Endodermal cell (in vitro differentiated cells): ENCODE measurements at regions not wholly inside any gene's neighbourhood (a gene's known extent, or its start where the extent isn't known, plus 50 kb on each side); places are given as distances from the start of the nearest gene placed in this dataset.

Experiments
- DNase-seq: peaks from one replicate; pipeline ENCODE4 v3.0.0-alpha.2; 2017
- H3K27ac ChIP-seq: 2 replicates; pipeline ENCODE4 v1.5.1; 2013; ENCODE audit warnings: mild to moderate bottlenecking, low read depth, low read length, moderate library complexity
- H3K27me3 ChIP-seq: 2 replicates; pipeline ENCODE4 v1.6.1; 2013; ENCODE audit warnings: mild to moderate bottlenecking, low read length, moderate library complexity; ENCODE audit not compliant: insufficient read depth, control insufficient read depth, poor library complexity, severe bottlenecking
- H3K36me3 ChIP-seq: 2 replicates; pipeline ENCODE4 v1.7.0; 2013; ENCODE audit warnings: mild to moderate bottlenecking, low read length, moderate library complexity; ENCODE audit not compliant: control insufficient read depth, insufficient read depth
- H3K4me1 ChIP-seq: one replicate; pipeline ENCODE4 v1.7.0; 2013; ENCODE audit warnings: low read length; ENCODE audit not compliant: control insufficient read depth, insufficient read depth
- H3K4me3 ChIP-seq: 2 replicates; pipeline ENCODE4 v1.5.1; 2013; ENCODE audit warnings: mild to moderate bottlenecking, low read length, moderate library complexity
- H3K9ac ChIP-seq: 2 replicates; pipeline ENCODE4 v1.6.1; 2013; ENCODE audit warnings: mild to moderate bottlenecking, low read length, moderate library complexity; ENCODE audit not compliant: poor library complexity, severe bottlenecking; ENCODE audit errors: extremely low read depth
- H3K9me3 ChIP-seq: 2 replicates; pipeline ENCODE4 v1.6.1; 2013; ENCODE audit warnings: mild to moderate bottlenecking, low read length, moderate library complexity; ENCODE audit not compliant: control insufficient read depth
- H3K27ac Mint-ChIP-seq: 2 replicates; pipeline ENCODE4 v1.8.0; 2020; ENCODE audit warnings: mixed read lengths
- H3K27me3 Mint-ChIP-seq: 2 replicates; pipeline ENCODE4 v1.8.0; 2021; ENCODE audit warnings: mild to moderate bottlenecking, mixed read lengths; ENCODE audit not compliant: insufficient read depth
- H3K36me3 Mint-ChIP-seq: 2 replicates; pipeline ENCODE4 v1.8.0; 2020; ENCODE audit warnings: low read depth, mixed read lengths
- H3K4me1 Mint-ChIP-seq: 2 replicates; pipeline ENCODE4 v1.8.0; 2020; ENCODE audit warnings: mixed read lengths
- H3K4me3 Mint-ChIP-seq: 2 replicates; pipeline ENCODE4 v1.8.0; 2020; ENCODE audit warnings: mild to moderate bottlenecking, moderate library complexity, mixed read lengths
- H3K9me3 Mint-ChIP-seq: 2 replicates; pipeline ENCODE4 v1.8.0; 2020; ENCODE audit warnings: mild to moderate bottlenecking, mixed read lengths
- WGBS, 2 experiments: methylation state at CpG; one replicate each; pipeline versions ENCODE4 v1.1.5 to v1.1.7; 2013; ENCODE audit warnings: missing lambda C conversion rate in 2 of 2, mixed read lengths in 1 of 2; ENCODE audit not compliant: insufficient coverage in 1 of 2, insufficient read length in 1 of 2; 5-methylcytosine and 5-hydroxymethylcytosine counted together
- TF ChIP-seq, protein P1 (sequence below): fragments of 200-600 bp; sonication (generic); conservative IDR thresholded peaks from 2 replicates; pipeline ENCODE4 v1.5.0; 2021; ENCODE audit warnings: antibody characterized with exemption, mild to moderate bottlenecking

DNA sequence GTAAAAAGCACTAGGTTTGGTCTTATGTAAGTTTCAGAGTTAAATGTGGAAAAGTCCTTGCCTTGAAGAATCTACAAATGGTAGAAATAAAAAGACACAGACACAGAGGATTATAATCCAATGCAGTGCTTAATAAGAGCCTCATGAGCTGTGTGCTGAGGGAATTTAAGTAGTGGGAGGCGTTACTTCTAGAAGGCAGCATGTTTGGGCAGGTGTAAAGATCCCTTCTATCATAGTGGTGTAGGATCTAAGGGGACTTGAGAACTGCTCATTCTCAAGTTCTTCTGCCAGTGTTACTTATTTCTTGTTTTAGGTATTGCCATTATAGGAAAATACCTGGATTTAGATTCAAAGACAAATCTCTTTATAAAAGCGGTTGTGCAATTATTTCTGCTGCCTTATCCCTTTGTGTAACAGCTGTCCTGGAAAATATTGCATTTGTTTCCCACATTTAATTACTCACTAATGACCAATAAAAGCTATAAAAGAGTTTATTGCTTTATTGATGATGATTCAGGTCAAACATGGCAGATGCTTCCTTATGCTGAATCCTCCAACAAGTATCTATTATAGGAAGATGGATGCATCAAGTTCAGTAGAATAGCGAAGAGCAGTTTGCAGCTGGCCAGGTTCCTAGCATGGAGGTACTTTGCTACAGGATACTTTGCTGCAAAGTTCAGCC lies 132.5 kb upstream of the IVNS1ABP start:
- H3K9me3 Mint-ChIP-seq = peaks cover 7% of the 10 kb centered on the region
- Histone ChIP-seq H3K4me3 (no peak overlapping the region), H3K4me1 (no peaks in the 10 kb centered on the region), H3K9ac (no peak overlapping the region), H3K36me3 (no peaks in the 10 kb centered on the region), H3K27me3 (no peaks in the 10 kb centered on the region), H3K27ac (no peak overlapping the region), H3K9me3 (peaks cover 30% of the 10 kb centered on the region)
- TF ChIP-seq, protein P1, sequence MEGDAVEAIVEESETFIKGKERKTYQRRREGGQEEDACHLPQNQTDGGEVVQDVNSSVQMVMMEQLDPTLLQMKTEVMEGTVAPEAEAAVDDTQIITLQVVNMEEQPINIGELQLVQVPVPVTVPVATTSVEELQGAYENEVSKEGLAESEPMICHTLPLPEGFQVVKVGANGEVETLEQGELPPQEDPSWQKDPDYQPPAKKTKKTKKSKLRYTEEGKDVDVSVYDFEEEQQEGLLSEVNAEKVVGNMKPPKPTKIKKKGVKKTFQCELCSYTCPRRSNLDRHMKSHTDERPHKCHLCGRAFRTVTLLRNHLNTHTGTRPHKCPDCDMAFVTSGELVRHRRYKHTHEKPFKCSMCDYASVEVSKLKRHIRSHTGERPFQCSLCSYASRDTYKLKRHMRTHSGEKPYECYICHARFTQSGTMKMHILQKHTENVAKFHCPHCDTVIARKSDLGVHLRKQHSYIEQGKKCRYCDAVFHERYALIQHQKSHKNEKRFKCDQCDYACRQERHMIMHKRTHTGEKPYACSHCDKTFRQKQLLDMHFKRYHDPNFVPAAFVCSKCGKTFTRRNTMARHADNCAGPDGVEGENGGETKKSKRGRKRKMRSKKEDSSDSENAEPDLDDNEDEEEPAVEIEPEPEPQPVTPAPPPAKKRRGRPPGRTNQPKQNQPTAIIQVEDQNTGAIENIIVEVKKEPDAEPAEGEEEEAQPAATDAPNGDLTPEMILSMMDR = no peak
- H3K4me3 Mint-ChIP-seq = no peak overlapping the region
- no peaks in the 10 kb centered on the region for H3K27me3 Mint-ChIP-seq
- no peak overlapping the region for H3K27ac Mint-ChIP-seq
- 95 to 100% methylated on average over 3 of the region's 3 CpGs for WGBS, 2 experiments
- no peaks in the 10 kb centered on the region for H3K4me1 Mint-ChIP-seq
- H3K36me3 Mint-ChIP-seq = no peaks in the 10 kb centered on the region
- DNase-seq = no peak

DNA sequence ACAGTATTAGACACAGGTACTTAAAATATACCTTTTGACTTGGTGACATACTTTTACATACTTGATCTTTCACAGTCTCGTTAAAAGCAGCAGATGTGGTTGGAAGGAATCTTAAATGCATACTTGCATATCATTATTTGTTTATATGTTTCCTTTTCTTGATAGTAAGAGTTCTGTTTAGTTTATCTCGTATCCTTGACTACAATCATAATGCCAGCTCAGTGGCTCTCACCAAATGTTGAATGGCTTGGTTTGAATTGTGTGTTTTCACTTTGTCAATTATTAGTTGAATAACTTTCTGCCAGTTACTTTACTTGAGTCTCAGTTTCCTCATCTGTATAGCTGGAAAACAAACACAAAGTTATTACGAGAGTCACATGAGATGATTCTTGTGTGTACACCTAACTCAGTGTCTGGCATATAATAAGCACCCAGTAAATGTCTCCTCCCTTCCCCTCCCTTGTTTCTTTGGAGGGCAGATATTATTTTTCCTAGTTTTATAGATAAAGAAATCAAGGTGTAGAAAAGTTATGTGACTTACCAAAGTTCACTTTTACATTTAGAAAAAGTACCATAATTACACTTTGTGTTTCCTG lies 131.6 kb upstream of the IVNS1ABP start:
- no peaks in the 10 kb centered on the region for H3K4me1 Mint-ChIP-seq
- no peak overlapping the region for H3K9ac ChIP-seq
- no peaks in the 10 kb centered on the region for H3K36me3 ChIP-seq
- no peak overlapping the region for H3K4me3 ChIP-seq
- TF ChIP-seq, protein P1 = no peak
- no peaks in the 10 kb centered on the region for H3K27me3 Mint-ChIP-seq
- peaks cover 7% of the 10 kb centered on the region for H3K9me3 Mint-ChIP-seq
- WGBS, 2 experiments = 83% methylated on average over 2 of the region's 3 CpGs; no CpG with 5 or more reads in 1 of the 2 experiments
- no peaks in the 10 kb centered on the region for H3K4me1 ChIP-seq
- H3K27ac Mint-ChIP-seq = no peak overlapping the region
- DNase-seq = no peak
- H3K36me3 Mint-ChIP-seq = no peaks in the 10 kb centered on the region
- H3K9me3 ChIP-seq = peaks cover 30% of the 10 kb centered on the region
- no peaks in the 10 kb centered on the region for H3K27me3 ChIP-seq
- no peak overlapping the region for H3K4me3 Mint-ChIP-seq
- no peak overlapping the region for H3K27ac ChIP-seq

DNA sequence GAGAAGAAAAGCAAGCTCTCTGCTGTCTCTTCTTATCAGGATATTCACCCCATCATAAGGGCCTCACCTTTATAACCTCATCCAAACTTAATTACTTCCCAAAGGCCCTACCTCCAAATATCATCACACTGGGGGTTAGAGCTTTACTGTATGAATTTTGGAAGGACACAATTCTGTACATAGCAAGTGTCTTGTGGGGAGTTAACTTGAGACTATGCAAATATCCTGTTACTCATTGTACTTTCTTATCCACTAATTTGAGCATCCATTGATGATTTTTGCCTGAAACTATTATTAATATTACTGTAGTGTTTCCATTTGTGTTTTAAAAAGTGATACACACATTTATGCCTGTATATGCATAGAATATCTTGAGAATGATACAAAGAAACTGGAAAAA lies 129.1 kb upstream of the IVNS1ABP start:
- Mint-ChIP-seq H3K27me3 (no peaks in the 10 kb centered on the region), H3K4me3 (no peak overlapping the region), H3K27ac (no peak overlapping the region), H3K36me3 (no peaks in the 10 kb centered on the region), H3K4me1 (no peaks in the 10 kb centered on the region), H3K9me3 (peaks cover 6% of the 10 kb centered on the region)
- H3K27me3 ChIP-seq = no peaks in the 10 kb centered on the region
- H3K4me3 ChIP-seq = no peak overlapping the region
- H3K9ac ChIP-seq = no peak overlapping the region
- no peak for DNase-seq
- no peak overlapping the region for H3K27ac ChIP-seq
- no peaks in the 10 kb centered on the region for H3K36me3 ChIP-seq
- TF ChIP-seq, protein P1 = no peak
- no peaks in the 10 kb centered on the region for H3K4me1 ChIP-seq
- H3K9me3 ChIP-seq = peaks cover 27% of the 10 kb centered on the region
